Upper lobe of left lung (tissue), 4 donors: ENCODE measurements at regions not wholly inside any gene's neighbourhood (a gene's known extent, or its start where the extent isn't known, plus 50 kb on each side); places are given as distances from the start of the nearest gene placed in this dataset.

Experiments
- EP300 ChIP-seq, 4 donors: sonication (generic); formaldehyde crosslinking; IDR thresholded peaks; one replicate each; pipeline ENCODE4 v1.5.1; 2017; ENCODE audit warnings: antibody characterized with exemption in 4 of 4, control low read depth in 2 of 4
- POLR2A ChIP-seq, 4 donors: fragments of 450-650 bp; IDR thresholded peaks; one replicate each; pipeline ENCODE4 v1.5.1; 2016 to 2017; ENCODE audit warnings: antibody characterized with exemption in 4 of 4, mild to moderate bottlenecking in 2 of 4
- POLR2AphosphoS5 ChIP-seq, 2 donors: sonication (generic); formaldehyde crosslinking; IDR thresholded peaks; one replicate each; pipeline ENCODE4 v1.5.1; 2017; ENCODE audit warnings: antibody characterized with exemption in 2 of 2
- TF ChIP-seq, protein P1 (sequence below), 6 experiments: fragments of 450-650 bp in 4 of 6; fragments of 200-600 bp in 2 of 6; sonication (generic) in 2 of 6; IDR thresholded peaks; one replicate each; pipeline ENCODE4 v1.5.1; 2016 to 2019; ENCODE audit warnings: antibody characterized with exemption in 6 of 6

DNA sequence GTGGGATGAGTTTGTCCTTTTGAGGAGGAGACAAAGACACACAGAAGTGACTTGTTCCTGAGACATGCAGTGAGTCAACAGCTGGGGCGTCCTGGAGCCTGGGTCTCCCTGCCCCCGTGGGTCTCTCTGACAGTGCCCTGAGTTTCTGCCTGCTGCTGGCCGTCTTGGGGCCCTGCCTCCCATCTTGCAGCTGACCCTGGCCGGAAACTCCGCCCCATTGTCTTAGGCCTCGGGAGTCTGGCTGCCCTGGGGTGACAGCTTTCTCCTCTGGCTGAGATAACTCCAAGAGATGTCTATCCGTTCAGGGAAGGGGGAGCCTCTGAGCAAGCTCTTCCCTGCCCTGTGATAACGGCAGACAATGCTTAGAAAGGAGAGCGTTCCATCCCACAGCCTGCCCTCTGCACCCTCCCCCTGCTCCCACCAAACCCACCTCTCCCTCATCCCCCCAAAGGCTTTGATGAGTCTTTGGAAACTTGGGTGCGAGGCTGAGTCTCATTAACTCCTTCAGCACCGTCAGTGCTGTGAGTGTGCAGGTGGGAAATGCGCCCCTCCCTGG, 69.5 kb upstream of the PODXL start:
- TF ChIP-seq POLR2AphosphoS5 (IDR thresholded peaks at IDR 0.05) = peak; percentile 37 to 65
- TF ChIP-seq, protein P1, sequence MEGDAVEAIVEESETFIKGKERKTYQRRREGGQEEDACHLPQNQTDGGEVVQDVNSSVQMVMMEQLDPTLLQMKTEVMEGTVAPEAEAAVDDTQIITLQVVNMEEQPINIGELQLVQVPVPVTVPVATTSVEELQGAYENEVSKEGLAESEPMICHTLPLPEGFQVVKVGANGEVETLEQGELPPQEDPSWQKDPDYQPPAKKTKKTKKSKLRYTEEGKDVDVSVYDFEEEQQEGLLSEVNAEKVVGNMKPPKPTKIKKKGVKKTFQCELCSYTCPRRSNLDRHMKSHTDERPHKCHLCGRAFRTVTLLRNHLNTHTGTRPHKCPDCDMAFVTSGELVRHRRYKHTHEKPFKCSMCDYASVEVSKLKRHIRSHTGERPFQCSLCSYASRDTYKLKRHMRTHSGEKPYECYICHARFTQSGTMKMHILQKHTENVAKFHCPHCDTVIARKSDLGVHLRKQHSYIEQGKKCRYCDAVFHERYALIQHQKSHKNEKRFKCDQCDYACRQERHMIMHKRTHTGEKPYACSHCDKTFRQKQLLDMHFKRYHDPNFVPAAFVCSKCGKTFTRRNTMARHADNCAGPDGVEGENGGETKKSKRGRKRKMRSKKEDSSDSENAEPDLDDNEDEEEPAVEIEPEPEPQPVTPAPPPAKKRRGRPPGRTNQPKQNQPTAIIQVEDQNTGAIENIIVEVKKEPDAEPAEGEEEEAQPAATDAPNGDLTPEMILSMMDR (IDR thresholded peaks at IDR 0.05) = peak in 2 of 6 experiments; percentile 23 to 29
- peak in 1 of 4 donors; percentile 14 for TF ChIP-seq POLR2A (IDR thresholded peaks at IDR 0.05)
- TF ChIP-seq EP300 (IDR thresholded peaks at IDR 0.05) = peak in 2 of 4 donors; percentile 69 to 77
